CD14-positive monocyte (primary cell): ENCODE measurements at regions not wholly inside any gene's neighbourhood (a gene's known extent, or its start where the extent isn't known, plus 50 kb on each side); places are given as distances from the start of the nearest gene placed in this dataset.

Source experiments
- DNase-seq, 3 donors: peaks; one replicate each; pipeline ENCODE4 v3.0.0-alpha.2; 2011 to 2022
- H2AFZ ChIP-seq: 2 replicates; pipeline ENCODE4 v1.6.0; 2012; ENCODE audit warnings: mild to moderate bottlenecking, low read depth, low read length, inconsistent platforms; ENCODE audit not compliant: insufficient read depth, poor library complexity, severe bottlenecking
- H3K27ac ChIP-seq, 2 donors: 1 replicate in 1 of 2; 2 replicates in 1 of 2; pipeline ENCODE4 v1.5.1; 2012 to 2013; ENCODE audit warnings: low read length in 2 of 2, control low read depth in 1 of 2, inconsistent platforms in 1 of 2, low read depth in 1 of 2, mild to moderate bottlenecking in 1 of 2
- H3K27me3 ChIP-seq, 2 donors: one replicate each; pipeline versions ENCODE4 v1.6.0 to v1.6.1; 2011 to 2013; ENCODE audit warnings: low read length in 2 of 2; ENCODE audit not compliant: control insufficient read depth in 2 of 2, insufficient read depth in 2 of 2
- H3K36me3 ChIP-seq, 2 donors: replicated peaks in 1 of 2; 1 replicate in 1 of 2; 2 replicates in 1 of 2; pipeline versions ENCODE4 v1.5.1 to v1.6.1; 2012 to 2013; ENCODE audit warnings: low read length in 2 of 2, control low read depth in 1 of 2, inconsistent platforms in 1 of 2, mild to moderate bottlenecking in 1 of 2; ENCODE audit not compliant: insufficient read depth in 2 of 2, control insufficient read depth in 1 of 2
- H3K4me1 ChIP-seq, 2 donors: 1 replicate in 1 of 2; 2 replicates in 1 of 2; pipeline versions ENCODE4 v1.5.1 to v1.6.1; 2012 to 2013; ENCODE audit warnings: low read length in 2 of 2, control low read depth in 1 of 2, inconsistent platforms in 1 of 2, mild to moderate bottlenecking in 1 of 2, moderate library complexity in 1 of 2; ENCODE audit not compliant: insufficient read depth in 2 of 2, control insufficient read depth in 1 of 2
- H3K4me2 ChIP-seq: replicated peaks from 2 replicates; pipeline ENCODE3; 2012; ENCODE audit warnings: low read length, moderate library complexity, mild to moderate bottlenecking; ENCODE audit not compliant: poor library complexity, severe bottlenecking; ENCODE audit errors: extremely low read depth
- H3K4me3 ChIP-seq, 3 experiments: fragments of 200-600 bp in 1 of 3; sonication (generic) in 1 of 3; replicated peaks in 1 of 3; 1 replicate in 2 of 3; 2 replicates in 1 of 3; pipeline ENCODE4 v1.5.1; 2011 to 2013; ENCODE audit warnings: low read length in 3 of 3, mild to moderate bottlenecking in 3 of 3, control low read depth in 2 of 3, low read depth in 2 of 3, inconsistent platforms in 1 of 3, moderate library complexity in 1 of 3
- H3K79me2 ChIP-seq: 2 replicates; pipeline ENCODE4 v1.6.0; 2012; ENCODE audit warnings: mild to moderate bottlenecking, control low read depth, inconsistent platforms, low read length, moderate library complexity; ENCODE audit not compliant: insufficient read depth
- H3K9ac ChIP-seq: 2 replicates; pipeline ENCODE4 v1.6.0; 2017; ENCODE audit warnings: low read length, mild to moderate bottlenecking; ENCODE audit not compliant: insufficient read depth, poor library complexity, severe bottlenecking
- H3K9me3 ChIP-seq, 2 donors: replicated peaks in 1 of 2; 1 replicate in 1 of 2; 2 replicates in 1 of 2; pipeline versions ENCODE4 v1.5.1 to v1.6.1; 2012 to 2013; ENCODE audit warnings: low read length in 2 of 2, control low read depth in 1 of 2; ENCODE audit not compliant: control insufficient read depth in 1 of 2, insufficient read depth in 1 of 2
- H4K20me1 ChIP-seq: 2 replicates; pipeline ENCODE4 v1.6.0; 2012; ENCODE audit warnings: mild to moderate bottlenecking, low read length, control low read depth, moderate library complexity; ENCODE audit not compliant: insufficient read depth
- H3K27ac Mint-ChIP-seq, 7 donors: one replicate each; pipeline ENCODE4 v1.8.0; 2020; ENCODE audit warnings: mild to moderate bottlenecking in 7 of 7, mixed read lengths in 7 of 7, moderate library complexity in 6 of 7, inconsistent platforms in 2 of 7
- H3K27me3 Mint-ChIP-seq, 3 donors: one replicate each; pipeline ENCODE4 v1.8.0; 2021 to 2022; ENCODE audit warnings: low read depth in 3 of 3, mild to moderate bottlenecking in 3 of 3, mixed read lengths in 3 of 3, moderate library complexity in 3 of 3, inconsistent platforms in 1 of 3
- H3K36me3 Mint-ChIP-seq, 2 donors: one replicate each; pipeline ENCODE4 v1.8.0; 2020; ENCODE audit warnings: mixed read lengths in 2 of 2, inconsistent platforms in 1 of 2, mild to moderate bottlenecking in 1 of 2
- H3K4me1 Mint-ChIP-seq: one replicate; pipeline ENCODE4 v1.8.0; 2020; ENCODE audit warnings: mild to moderate bottlenecking, mixed read lengths
- H3K4me3 Mint-ChIP-seq, 2 donors: one replicate each; pipeline ENCODE4 v1.8.0; 2020; ENCODE audit warnings: mild to moderate bottlenecking in 2 of 2, mixed read lengths in 2 of 2, moderate library complexity in 1 of 2
- H3K9me3 Mint-ChIP-seq, 7 donors: one replicate each; pipeline ENCODE4 v1.8.0; 2020 to 2022; ENCODE audit warnings: mixed read lengths in 7 of 7, mild to moderate bottlenecking in 6 of 7, moderate library complexity in 6 of 7, inconsistent platforms in 2 of 7
- intact Hi-C, 2 donors: fragments of 100-400 bp; cut with micrococcal nuclease; formaldehyde crosslinking; loops; one replicate each; pipeline versions ENCODE4 v1.15.0 to v1.15.1; 2023
- TF ChIP-seq, protein P1 (sequence below): fragments of 200-600 bp; IDR thresholded peaks from one replicate; pipeline ENCODE4 v1.8.0; 2022; ENCODE audit warnings: antibody characterized with exemption, mild to moderate bottlenecking

DNA sequence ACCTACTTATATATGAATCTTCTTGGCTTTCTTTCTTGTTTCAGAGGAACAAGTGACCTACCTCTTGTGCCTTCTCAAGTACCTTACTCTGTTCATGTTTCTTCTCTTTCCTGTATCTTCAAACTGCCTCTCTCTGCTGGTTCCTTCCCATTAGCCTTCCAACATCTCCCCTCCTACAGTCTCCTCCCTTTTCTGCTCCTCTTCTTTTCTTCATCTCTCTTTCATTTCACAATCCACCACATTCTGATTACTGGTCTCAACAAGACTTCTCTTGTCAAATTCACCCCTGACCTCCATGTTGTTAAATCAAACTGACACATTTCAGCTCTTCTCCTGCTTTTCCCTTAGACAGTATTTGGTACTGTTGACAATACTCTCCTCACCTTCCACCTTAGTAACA lies 95.6 kb downstream of the BRMS1L start:
- Histone ChIP-seq H3K4me1 (no peaks in the 10 kb centered on the region), H3K79me2 (no peaks in the 10 kb centered on the region), H4K20me1 (no peaks in the 10 kb centered on the region), H3K9ac (no peak overlapping the region), H2AFZ (no peak overlapping the region), H3K9me3 (no peaks in the 10 kb centered on the region), H3K27me3 (no peaks in the 10 kb centered on the region), H3K4me3 (no peak overlapping the region), H3K4me2 (no peak overlapping the region), H3K27ac (no peak overlapping the region), H3K36me3 (no peaks in the 10 kb centered on the region)
- peaks cover 0 to 5% (median 1%) of the 10 kb centered on the region in 3 donors for H3K27me3 Mint-ChIP-seq
- no peak for DNase-seq
- H3K9me3 Mint-ChIP-seq = peaks cover 0 to 7% (median 4%) of the 10 kb centered on the region in 7 donors
- no peak overlapping the region for H3K4me3 Mint-ChIP-seq
- no peak overlapping the region for H3K27ac Mint-ChIP-seq
- no peaks in the 10 kb centered on the region for H3K36me3 Mint-ChIP-seq
- H3K4me1 Mint-ChIP-seq = no peaks in the 10 kb centered on the region
- TF ChIP-seq, protein P1, sequence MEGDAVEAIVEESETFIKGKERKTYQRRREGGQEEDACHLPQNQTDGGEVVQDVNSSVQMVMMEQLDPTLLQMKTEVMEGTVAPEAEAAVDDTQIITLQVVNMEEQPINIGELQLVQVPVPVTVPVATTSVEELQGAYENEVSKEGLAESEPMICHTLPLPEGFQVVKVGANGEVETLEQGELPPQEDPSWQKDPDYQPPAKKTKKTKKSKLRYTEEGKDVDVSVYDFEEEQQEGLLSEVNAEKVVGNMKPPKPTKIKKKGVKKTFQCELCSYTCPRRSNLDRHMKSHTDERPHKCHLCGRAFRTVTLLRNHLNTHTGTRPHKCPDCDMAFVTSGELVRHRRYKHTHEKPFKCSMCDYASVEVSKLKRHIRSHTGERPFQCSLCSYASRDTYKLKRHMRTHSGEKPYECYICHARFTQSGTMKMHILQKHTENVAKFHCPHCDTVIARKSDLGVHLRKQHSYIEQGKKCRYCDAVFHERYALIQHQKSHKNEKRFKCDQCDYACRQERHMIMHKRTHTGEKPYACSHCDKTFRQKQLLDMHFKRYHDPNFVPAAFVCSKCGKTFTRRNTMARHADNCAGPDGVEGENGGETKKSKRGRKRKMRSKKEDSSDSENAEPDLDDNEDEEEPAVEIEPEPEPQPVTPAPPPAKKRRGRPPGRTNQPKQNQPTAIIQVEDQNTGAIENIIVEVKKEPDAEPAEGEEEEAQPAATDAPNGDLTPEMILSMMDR = no peak
- intact Hi-C loops = no loop called here
